LNCAP (cell line): ENCODE measurements at regions not wholly inside any gene's neighbourhood (a gene's known extent, or its start where the extent isn't known, plus 50 kb on each side); places are given as distances from the start of the nearest gene placed in this dataset.

ENCODE experiments used
- CTCF ChIP-seq: fragments of 450-650 bp; IDR thresholded peaks from 2 replicates; pipeline ENCODE4 v1.5.1; 2017; ENCODE audit warnings: mild to moderate bottlenecking

DNA sequence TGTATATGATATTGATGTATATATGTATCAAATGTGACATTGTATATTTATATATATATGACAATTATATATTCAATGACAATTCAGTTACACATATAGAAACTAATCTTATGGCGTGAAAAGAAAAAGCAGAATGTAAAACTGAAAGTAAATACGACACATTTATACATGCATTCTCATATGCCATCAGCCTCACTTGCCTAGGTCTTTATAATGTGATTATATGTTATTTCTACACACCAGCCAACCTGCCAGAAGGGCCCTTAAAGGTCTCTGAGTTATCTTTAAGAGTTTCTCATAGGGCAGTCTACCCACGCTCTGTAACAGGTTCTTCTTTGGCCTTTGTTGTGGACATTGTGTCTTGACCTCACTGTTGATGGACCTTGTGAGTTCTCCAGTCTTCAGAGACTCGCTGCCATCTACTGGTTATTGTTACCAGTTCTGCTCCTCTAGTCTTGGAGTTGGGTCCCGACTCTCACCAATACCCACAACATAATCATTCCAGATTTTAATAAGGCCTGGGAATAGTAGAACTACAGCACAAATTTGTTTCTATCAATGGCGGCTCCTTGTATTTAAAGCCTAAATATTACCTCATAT, 371.5 kb upstream of the GOLIM4 start:
- TF ChIP-seq CTCF, result peak; percentile 44; the same call in 1 of the 2 replicates

- TF ChIP-seq CTCF, result no peak
These were observed 366.1 kb upstream of the GOLIM4 start for GRCh38 chr3:168461793-168462192.

DNA sequence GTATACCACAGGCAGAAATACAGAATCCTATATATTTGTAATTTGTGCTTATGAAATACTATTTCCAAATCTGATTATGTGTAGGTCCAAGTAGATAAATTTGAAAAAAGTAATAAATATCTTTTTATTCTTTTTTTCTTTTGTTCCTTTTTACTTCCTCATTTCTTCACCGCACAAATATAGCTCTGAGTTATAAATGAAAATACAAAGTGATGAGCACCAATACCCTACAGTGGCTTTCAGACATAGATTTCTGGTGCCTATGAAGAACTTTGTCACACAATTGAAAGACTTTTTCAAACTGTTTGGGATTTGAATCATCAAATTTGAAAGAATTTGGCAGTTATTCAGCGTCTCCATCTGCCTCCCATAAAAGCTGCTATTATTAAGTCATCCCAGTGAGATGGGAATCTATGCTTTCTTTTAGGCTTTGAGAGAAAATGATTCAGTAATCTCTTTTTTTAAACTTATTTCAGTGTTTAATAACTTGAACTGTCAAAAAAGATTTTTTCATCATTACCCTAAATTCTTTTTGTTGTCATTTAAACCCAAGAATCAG, 363.6 kb upstream of the GOLIM4 start:
- no peak for TF ChIP-seq CTCF

DNA sequence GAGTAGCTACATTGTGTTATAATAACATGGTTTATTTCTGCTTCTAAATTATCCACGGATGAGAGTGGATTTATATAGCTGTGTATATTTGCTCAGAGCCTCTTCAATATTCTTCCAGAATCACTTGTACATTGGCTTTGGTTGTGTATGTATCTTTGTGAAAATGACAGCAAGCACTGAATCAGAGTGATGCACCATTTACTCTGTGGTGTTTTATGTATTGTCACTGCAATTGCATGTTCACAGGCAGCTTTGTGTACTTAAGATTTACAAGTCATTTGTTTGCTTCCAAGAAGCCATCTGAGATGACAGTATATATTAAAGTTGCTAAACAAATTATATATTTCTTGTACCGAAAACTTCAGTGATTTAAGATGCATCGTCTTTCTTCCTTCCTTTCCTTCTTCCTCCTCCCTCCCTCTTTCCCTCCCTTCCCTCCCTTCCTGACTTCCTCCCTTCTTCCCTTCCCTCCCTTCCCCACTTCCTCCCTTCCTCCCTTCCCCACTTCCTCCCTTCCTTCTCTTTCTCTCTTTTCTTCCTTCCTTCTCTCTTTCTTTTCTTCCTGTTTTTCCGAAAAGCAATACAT, 362.3 kb upstream of the GOLIM4 start:
- no peak for TF ChIP-seq CTCF

- no peak for TF ChIP-seq CTCF
These were observed 360.1 kb upstream of the GOLIM4 start for GRCh38 chr3:168455814-168456213.

DNA sequence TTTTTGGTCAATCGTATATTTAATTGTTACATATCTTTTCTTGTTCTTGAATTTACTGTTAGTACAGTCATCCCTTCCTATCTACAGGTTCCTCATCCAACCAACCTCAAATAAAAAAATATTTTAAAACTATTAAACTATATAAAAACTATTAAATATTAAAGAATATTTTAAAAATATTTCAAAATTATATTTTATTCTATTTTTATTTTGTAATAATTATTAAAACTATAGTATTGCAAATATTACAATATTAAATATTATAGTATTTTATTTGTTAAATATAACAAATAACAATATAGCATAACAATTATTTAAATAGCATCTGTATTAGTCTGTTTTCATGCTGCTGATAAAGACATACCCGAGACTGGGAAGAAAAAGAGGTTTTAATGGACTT, 357.9 kb upstream of the GOLIM4 start:
- TF ChIP-seq CTCF, result no peak

- TF ChIP-seq CTCF, result no peak
These were observed 348.2 kb upstream of the GOLIM4 start for GRCh38 chr3:168443965-168444364.
